ENCODE measurements at regions not wholly inside any gene's neighbourhood (a gene's known extent, or its start where the extent isn't known, plus 50 kb on each side); places are given as distances from the start of the nearest gene placed in this dataset.

- TF ChIP-seq CTCF (IDR thresholded peaks at IDR 0.05; ENCODE audit: extremely low read depth, low read depth, low read length) = no peak
- Histone ChIP-seq H3K27ac (ENCODE audit: low read depth, low read length) (peak overlapping the region; percentile 62), H3K4me2 (ENCODE audit: insufficient read depth, low read length) (peak overlapping the region; percentile 5), H3K4me1 (ENCODE audit: insufficient read depth, low read length) (peaks cover 25% of the 10 kb centered on the region), H4K20me1 (ENCODE audit: insufficient read depth, low read length) (no peaks in the 10 kb centered on the region), H3K79me2 (ENCODE audit: insufficient read depth, low read length) (no peaks in the 10 kb centered on the region), H3K4me3 (ENCODE audit: insufficient read depth, low read length) (no peak overlapping the region), H3K36me3 (ENCODE audit: insufficient read depth, low read length) (no peaks in the 10 kb centered on the region), H2AFZ (ENCODE audit: low read length) (no peak overlapping the region), H3K27me3 (ENCODE audit: insufficient read depth, low read length) (no peaks in the 10 kb centered on the region), H3K9me3 (ENCODE audit: low read depth, low read length) (no peaks in the 10 kb centered on the region)
- DNase-seq (ENCODE audit: insufficient read length, low spot score, missing footprints) = no peak
Measured at GRCh38 chr7:79933144-79933543, 201.5 kb upstream of the GNAI1 start.

GRCh38 chr7:79930604-79931003 lies 204.0 kb upstream of the GNAI1 start:
- H3K9me3 ChIP-seq (ENCODE audit: low read depth, low read length) = no peaks in the 10 kb centered on the region
- H3K27ac ChIP-seq (ENCODE audit: low read depth, low read length) = peak overlapping the region; percentile 53
- H3K4me3 ChIP-seq (ENCODE audit: insufficient read depth, low read length) = no peak overlapping the region
- H3K4me2 ChIP-seq (ENCODE audit: insufficient read depth, low read length) = peak overlapping the region; percentile 29
- peaks cover 21% of the 10 kb centered on the region for H3K4me1 ChIP-seq (ENCODE audit: insufficient read depth, low read length)
- H2AFZ ChIP-seq (ENCODE audit: low read length) = no peak overlapping the region
- no peak for TF ChIP-seq CTCF (IDR thresholded peaks at IDR 0.05; ENCODE audit: extremely low read depth, low read depth, low read length)
- no peaks in the 10 kb centered on the region for H3K27me3 ChIP-seq (ENCODE audit: insufficient read depth, low read length)
- H3K79me2 ChIP-seq (ENCODE audit: insufficient read depth, low read length) = no peaks in the 10 kb centered on the region
- DNase-seq (ENCODE audit: insufficient read length, low spot score, missing footprints) = no peak
- no peaks in the 10 kb centered on the region for H3K36me3 ChIP-seq (ENCODE audit: insufficient read depth, low read length)
- no peaks in the 10 kb centered on the region for H4K20me1 ChIP-seq (ENCODE audit: insufficient read depth, low read length)

GRCh38 chr7:79927116-79927515 lies 207.5 kb upstream of the GNAI1 start:
- Histone ChIP-seq H4K20me1 (ENCODE audit: insufficient read depth, low read length) (no peaks in the 10 kb centered on the region), H3K9me3 (ENCODE audit: low read depth, low read length) (peaks cover 2% of the 10 kb centered on the region), H3K79me2 (ENCODE audit: insufficient read depth, low read length) (no peaks in the 10 kb centered on the region), H3K4me1 (ENCODE audit: insufficient read depth, low read length) (peaks cover 17% of the 10 kb centered on the region), H3K4me3 (ENCODE audit: insufficient read depth, low read length) (no peak overlapping the region), H3K27me3 (ENCODE audit: insufficient read depth, low read length) (no peaks in the 10 kb centered on the region), H3K36me3 (ENCODE audit: insufficient read depth, low read length) (no peaks in the 10 kb centered on the region), H3K27ac (ENCODE audit: low read depth, low read length) (peak overlapping the region; percentile 8), H3K4me2 (ENCODE audit: insufficient read depth, low read length) (no peak overlapping the region), H2AFZ (ENCODE audit: low read length) (no peak overlapping the region)
- TF ChIP-seq CTCF (IDR thresholded peaks at IDR 0.05; ENCODE audit: extremely low read depth, low read depth, low read length) = no peak
- DNase-seq (ENCODE audit: insufficient read length, low spot score, missing footprints) = no peak

- Histone ChIP-seq H3K36me3 (ENCODE audit: insufficient read depth, low read length) (no peaks in the 10 kb centered on the region), H3K9me3 (ENCODE audit: low read depth, low read length) (peaks cover 2% of the 10 kb centered on the region), H3K27ac (ENCODE audit: low read depth, low read length) (peak overlapping the region; percentile 31), H2AFZ (ENCODE audit: low read length) (no peak overlapping the region), H3K4me2 (ENCODE audit: insufficient read depth, low read length) (no peak overlapping the region), H3K27me3 (ENCODE audit: insufficient read depth, low read length) (no peaks in the 10 kb centered on the region), H3K79me2 (ENCODE audit: insufficient read depth, low read length) (no peaks in the 10 kb centered on the region), H3K4me3 (ENCODE audit: insufficient read depth, low read length) (no peak overlapping the region), H3K4me1 (ENCODE audit: insufficient read depth, low read length) (peaks cover 8% of the 10 kb centered on the region), H4K20me1 (ENCODE audit: insufficient read depth, low read length) (no peaks in the 10 kb centered on the region)
- DNase-seq (ENCODE audit: insufficient read length, low spot score, missing footprints) = peak; percentile 87
- TF ChIP-seq CTCF (IDR thresholded peaks at IDR 0.05; ENCODE audit: extremely low read depth, low read depth, low read length) = no peak
Measured at GRCh38 chr7:79923953-79924352, 210.7 kb upstream of the GNAI1 start.
